Muscle of leg (tissue), 3 donors: ENCODE measurements at regions not wholly inside any gene's neighbourhood (a gene's known extent, or its start where the extent isn't known, plus 50 kb on each side); places are given as distances from the start of the nearest gene placed in this dataset.

Experiments used
- DNase-seq: peaks from one replicate; pipeline ENCODE4 v3.0.0; 2013
- H3K27ac ChIP-seq: one replicate; pipeline ENCODE4 v1.5.1; 2013; ENCODE audit warnings: mild to moderate bottlenecking, low read length, control low read depth
- H3K27me3 ChIP-seq: one replicate; pipeline ENCODE4 v1.6.1; 2013; ENCODE audit warnings: low read length; ENCODE audit not compliant: control insufficient read depth, insufficient read depth
- H3K36me3 ChIP-seq: one replicate; pipeline ENCODE4 v1.6.1; 2013; ENCODE audit warnings: low read length; ENCODE audit not compliant: control insufficient read depth, insufficient read depth
- H3K4me1 ChIP-seq: one replicate; pipeline ENCODE4 v1.6.1; 2013; ENCODE audit warnings: low read length; ENCODE audit not compliant: control insufficient read depth, insufficient read depth
- H3K4me3 ChIP-seq: one replicate; pipeline ENCODE4 v1.5.1; 2013; ENCODE audit warnings: low read length, control low read depth
- H3K9me3 ChIP-seq: replicated peaks from 2 replicates; pipeline ENCODE4 v1.6.1; 2013; ENCODE audit warnings: low read depth, low read length; ENCODE audit not compliant: control insufficient read depth
- WGBS: methylation state at CpG from one replicate; pipeline ENCODE4 v1.1.5; 2013; ENCODE audit warnings: missing lambda C conversion rate; ENCODE audit not compliant: insufficient coverage; 5-methylcytosine and 5-hydroxymethylcytosine counted together

GRCh38 chr6:94414041-94414440 is 994.7 kb upstream of the EPHA7 start:
- DNase-seq, result no peak
- Histone ChIP-seq H3K27me3 (no peaks in the 10 kb centered on the region), H3K4me3 (no peak overlapping the region), H3K36me3 (no peaks in the 10 kb centered on the region), H3K9me3 (no peaks in the 10 kb centered on the region), H3K27ac (no peak overlapping the region), H3K4me1 (no peaks in the 10 kb centered on the region)
- WGBS, result no CpG with 5 or more reads among the region's 1 CpG

GRCh38 chr6:94401311-94401710 is 982.0 kb upstream of the EPHA7 start:
- DNase-seq, result peak; percentile 1
- no peaks in the 10 kb centered on the region for H3K4me1 ChIP-seq
- no CpG with 5 or more reads among the region's 3 CpGs for WGBS

GRCh38 chr6:94394822-94395221 is 975.5 kb upstream of the EPHA7 start:
- Histone ChIP-seq H3K4me3 (no peak overlapping the region), H3K4me1 (no peaks in the 10 kb centered on the region), H3K9me3 (no peaks in the 10 kb centered on the region), H3K36me3 (no peaks in the 10 kb centered on the region), H3K27ac (no peak overlapping the region), H3K27me3 (no peaks in the 10 kb centered on the region)
- no CpG with 5 or more reads among the region's 2 CpGs for WGBS
- no peak for DNase-seq

More at GRCh38 chr6:94401311-94401710, 982.0 kb upstream of the EPHA7 start:
- Histone ChIP-seq H3K9me3 (no peaks in the 10 kb centered on the region), H3K27ac (no peak overlapping the region), H3K4me3 (no peak overlapping the region), H3K27me3 (no peaks in the 10 kb centered on the region), H3K36me3 (no peaks in the 10 kb centered on the region)

GRCh38 chr6:94389218-94389617 is 969.9 kb upstream of the EPHA7 start:
- WGBS, result no CpG with 5 or more reads among the region's 2 CpGs

GRCh38 chr6:94377835-94378234 is 958.5 kb upstream of the EPHA7 start:
- Histone ChIP-seq H3K27me3 (no peaks in the 10 kb centered on the region), H3K9me3 (no peaks in the 10 kb centered on the region), H3K4me3 (no peak overlapping the region), H3K36me3 (no peaks in the 10 kb centered on the region), H3K27ac (no peak overlapping the region), H3K4me1 (no peaks in the 10 kb centered on the region)
- WGBS, result no CpG with 5 or more reads among the region's 1 CpG
- DNase-seq, result peak; percentile 7

More at GRCh38 chr6:94389218-94389617, 969.9 kb upstream of the EPHA7 start:
- Histone ChIP-seq H3K4me1 (no peaks in the 10 kb centered on the region), H3K9me3 (no peaks in the 10 kb centered on the region), H3K4me3 (no peak overlapping the region), H3K36me3 (no peaks in the 10 kb centered on the region), H3K27ac (no peak overlapping the region), H3K27me3 (no peaks in the 10 kb centered on the region)
- no peak for DNase-seq

- WGBS, result no CpG with 5 or more reads among the region's 1 CpG
- H3K4me1 ChIP-seq, result no peaks in the 10 kb centered on the region
- H3K4me3 ChIP-seq, result no peak overlapping the region
Observed at GRCh38 chr6:94376876-94377275, 957.5 kb upstream of the EPHA7 start.

GRCh38 chr6:94372229-94372628 is 952.9 kb upstream of the EPHA7 start:
- Histone ChIP-seq H3K27ac (no peak overlapping the region), H3K4me1 (no peaks in the 10 kb centered on the region), H3K36me3 (no peaks in the 10 kb centered on the region), H3K9me3 (no peaks in the 10 kb centered on the region), H3K27me3 (no peaks in the 10 kb centered on the region), H3K4me3 (no peak overlapping the region)
- DNase-seq, result peak; percentile 4

More at GRCh38 chr6:94376876-94377275, 957.5 kb upstream of the EPHA7 start:
- Histone ChIP-seq H3K27ac (no peak overlapping the region), H3K9me3 (no peaks in the 10 kb centered on the region), H3K27me3 (no peaks in the 10 kb centered on the region), H3K36me3 (no peaks in the 10 kb centered on the region)
- DNase-seq, result no peak

GRCh38 chr6:94367316-94367715 is 948.0 kb upstream of the EPHA7 start:
- Histone ChIP-seq H3K27ac (no peak overlapping the region), H3K9me3 (no peaks in the 10 kb centered on the region), H3K4me1 (no peaks in the 10 kb centered on the region), H3K4me3 (no peak overlapping the region), H3K27me3 (no peaks in the 10 kb centered on the region), H3K36me3 (no peaks in the 10 kb centered on the region)
- no peak for DNase-seq
- WGBS, result no CpG with 5 or more reads among the region's 1 CpG

- Histone ChIP-seq H3K36me3 (no peaks in the 10 kb centered on the region), H3K4me3 (no peak overlapping the region), H3K9me3 (no peaks in the 10 kb centered on the region), H3K27me3 (no peaks in the 10 kb centered on the region), H3K27ac (no peak overlapping the region), H3K4me1 (no peaks in the 10 kb centered on the region)
- 91% methylated on average over 15 of the region's 26 CpGs for WGBS
- no peak for DNase-seq
Observed at GRCh38 chr6:94362061-94362864, 942.9 kb upstream of the EPHA7 start.

- no peak overlapping the region for H3K27ac ChIP-seq
- 91% methylated on average over 8 of the region's 10 CpGs for WGBS
- DNase-seq, result no peak
- no peak overlapping the region for H3K4me3 ChIP-seq
- no peaks in the 10 kb centered on the region for H3K36me3 ChIP-seq
- no peaks in the 10 kb centered on the region for H3K9me3 ChIP-seq
- H3K27me3 ChIP-seq, result no peaks in the 10 kb centered on the region
- H3K4me1 ChIP-seq, result no peaks in the 10 kb centered on the region
Observed at GRCh38 chr6:94361304-94362060, 942.1 kb upstream of the EPHA7 start.
